GM21619 (cell line): ENCODE measurements at regions not wholly inside any gene's neighbourhood (a gene's known extent, or its start where the extent isn't known, plus 50 kb on each side); places are given as distances from the start of the nearest gene placed in this dataset.

ENCODE experiments used
- ATAC-seq: cut with Tn5 transposase; IDR thresholded peaks from one replicate; pipeline ENCODE4 v1.9.1; 2021; ENCODE audit not compliant: unreplicated experiment

DNA sequence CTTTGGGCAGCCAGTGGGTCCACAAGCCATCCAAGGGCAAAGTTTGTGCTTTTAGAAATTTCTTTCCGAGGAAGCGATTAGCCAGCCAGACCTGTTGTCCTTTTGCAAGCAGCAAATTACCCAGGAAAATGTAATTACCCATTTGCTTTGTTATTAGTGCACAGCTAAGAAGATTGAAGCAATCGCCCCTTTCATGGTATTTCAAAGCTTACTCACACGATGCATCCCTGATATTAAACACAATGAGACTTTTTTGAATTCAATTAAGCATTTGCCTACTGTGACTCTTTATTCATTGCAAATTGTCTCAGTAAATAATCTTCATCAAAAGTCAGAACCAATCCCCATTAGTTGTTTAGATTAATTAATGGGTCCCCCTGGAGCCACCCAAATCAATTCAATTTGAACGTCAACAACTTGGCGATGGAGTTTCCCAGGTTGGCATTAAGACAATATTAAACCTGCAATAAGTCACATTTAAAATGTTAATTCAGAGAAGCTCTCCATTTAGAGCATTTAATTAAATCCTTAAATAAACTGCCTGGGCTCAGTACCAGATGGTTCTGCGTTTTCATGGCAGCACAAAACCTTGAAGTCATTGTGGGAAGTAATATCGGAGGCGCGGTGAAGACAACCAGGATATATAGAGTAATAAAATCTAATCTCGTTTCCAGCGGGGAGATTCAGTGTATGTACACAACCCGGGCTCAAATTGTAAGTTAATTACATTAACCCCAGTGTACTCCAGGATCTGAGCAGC lies 366.2 kb upstream of the TNRC6C start:
- ATAC-seq = no peak

- ATAC-seq = no peak
Measured at GRCh38 chr17:77593081-77593480, 365.4 kb upstream of the TNRC6C start.

GRCh38 chr17:77594416-77595209 lies 363.9 kb upstream of the TNRC6C start:
- no peak for ATAC-seq

GRCh38 chr17:77596491-77597417 lies 361.7 kb upstream of the TNRC6C start:
- no peak for ATAC-seq

DNA sequence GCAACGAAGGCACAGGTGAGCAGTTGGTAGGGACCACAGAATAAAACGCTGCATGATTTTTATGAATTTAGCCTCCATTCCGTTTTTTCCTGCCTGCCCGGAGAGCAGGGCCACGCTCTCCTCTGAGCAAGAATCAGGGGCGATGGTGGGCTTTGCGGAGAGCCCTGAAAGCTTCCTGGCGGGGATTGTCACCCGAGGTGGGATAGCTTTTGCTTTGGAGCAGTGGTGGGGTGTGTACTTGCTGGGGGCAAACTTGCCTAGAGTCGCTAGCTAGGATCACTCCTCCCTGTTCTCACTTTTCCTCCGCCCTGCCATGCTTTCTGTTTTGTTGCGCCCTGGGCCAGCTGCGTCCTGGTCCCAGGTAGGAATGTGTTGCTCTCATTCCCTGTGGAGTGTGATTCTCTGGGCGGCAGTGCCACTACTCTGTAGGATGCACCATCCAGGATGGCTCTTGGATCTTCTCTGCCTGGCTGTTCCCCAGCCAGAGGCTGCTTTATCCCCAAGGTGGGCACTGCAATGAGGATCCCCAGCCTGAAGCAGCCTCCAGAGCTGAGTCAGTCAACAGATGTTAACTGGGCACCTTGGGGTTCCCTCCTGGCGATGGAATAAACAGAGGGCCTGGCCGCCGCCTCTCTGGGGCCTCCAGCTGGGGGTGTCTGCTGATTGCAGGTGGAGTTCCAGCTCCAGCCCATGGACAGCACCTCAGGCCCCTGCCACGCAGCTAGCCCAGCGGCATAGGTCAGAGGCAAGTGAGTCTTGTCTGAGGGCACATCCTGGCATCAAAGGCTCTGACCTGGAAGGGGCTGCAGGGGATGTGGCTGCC lies 360.9 kb upstream of the TNRC6C start:
- ATAC-seq = no peak

DNA sequence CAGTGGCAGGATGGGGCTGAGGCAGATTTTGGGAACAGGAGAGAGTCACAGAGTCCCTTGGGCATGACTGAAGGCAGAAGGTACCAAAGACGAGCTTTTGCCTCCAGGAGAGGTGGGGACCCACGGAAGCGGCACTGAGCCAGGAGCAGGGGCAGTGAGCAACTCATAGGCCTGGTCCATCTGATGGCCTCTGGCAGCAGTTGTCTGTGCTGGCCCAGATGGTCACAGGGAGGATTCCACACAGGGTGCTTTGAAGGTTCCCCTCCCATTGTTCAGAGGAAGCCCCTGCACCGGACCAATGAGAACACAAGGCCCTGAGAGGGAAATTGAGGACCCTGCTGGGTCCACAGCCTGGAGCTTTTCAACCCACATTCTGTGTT lies 360.3 kb upstream of the TNRC6C start:
- no peak for ATAC-seq

DNA sequence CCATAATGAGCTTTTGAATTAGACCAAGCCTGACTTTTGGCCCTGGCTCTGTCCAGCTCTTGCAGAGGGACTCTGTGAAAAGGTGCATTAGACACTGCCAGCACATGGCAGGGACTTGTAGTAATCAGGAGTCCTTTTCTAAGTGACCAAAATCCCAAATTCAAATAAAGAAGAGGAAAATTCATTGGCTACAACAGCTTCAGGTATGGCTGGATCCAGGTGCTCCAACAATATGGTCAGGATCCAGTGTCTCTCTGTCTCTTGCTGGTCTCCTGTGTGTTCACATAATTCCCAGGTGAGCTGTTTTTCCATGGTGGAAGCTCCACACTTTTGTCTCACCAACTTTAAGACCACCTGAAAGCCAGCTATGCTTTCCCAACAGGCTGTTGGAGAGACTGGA lies 358.8 kb upstream of the TNRC6C start:
- ATAC-seq = no peak

- no peak for ATAC-seq
Measured at GRCh38 chr17:77600346-77600745, 358.2 kb upstream of the TNRC6C start.

GRCh38 chr17:77601054-77601979 lies 357.2 kb upstream of the TNRC6C start:
- no peak for ATAC-seq

DNA sequence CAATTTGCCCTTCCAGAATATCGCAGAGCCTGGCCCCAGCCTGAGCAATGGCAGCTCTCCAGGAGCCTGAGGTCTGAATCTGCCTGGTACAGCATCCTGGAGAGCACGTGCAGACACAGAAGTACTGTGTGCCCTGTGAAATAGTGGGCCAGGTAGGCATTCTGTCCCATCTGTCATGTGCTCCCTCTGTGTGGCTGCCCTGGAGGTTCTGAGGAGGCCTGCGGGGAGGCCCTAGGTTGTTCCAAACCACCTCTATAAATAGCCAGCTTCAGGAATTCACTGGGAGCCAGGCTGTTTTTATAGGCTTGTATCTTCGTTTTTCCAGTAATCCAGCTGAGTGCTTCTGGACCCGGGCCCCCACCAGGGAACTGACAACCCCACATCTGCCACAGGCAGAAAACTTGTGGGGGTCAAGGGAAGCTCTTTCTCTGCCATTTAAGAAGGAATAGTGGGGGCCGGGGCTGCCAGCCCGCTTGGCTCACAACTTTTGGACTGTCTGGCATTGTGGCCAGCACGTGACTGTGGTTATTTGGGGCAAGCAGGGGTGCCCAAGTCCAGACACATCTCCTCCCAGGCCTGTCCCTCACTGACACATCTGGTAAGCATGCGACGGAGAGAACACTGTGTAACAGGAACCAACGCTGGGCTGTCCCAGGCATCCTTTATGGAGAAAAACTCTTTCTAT lies 356.3 kb upstream of the TNRC6C start:
- no peak for ATAC-seq

GRCh38 chr17:77602883-77603640 lies 355.4 kb upstream of the TNRC6C start:
- ATAC-seq = no peak

DNA sequence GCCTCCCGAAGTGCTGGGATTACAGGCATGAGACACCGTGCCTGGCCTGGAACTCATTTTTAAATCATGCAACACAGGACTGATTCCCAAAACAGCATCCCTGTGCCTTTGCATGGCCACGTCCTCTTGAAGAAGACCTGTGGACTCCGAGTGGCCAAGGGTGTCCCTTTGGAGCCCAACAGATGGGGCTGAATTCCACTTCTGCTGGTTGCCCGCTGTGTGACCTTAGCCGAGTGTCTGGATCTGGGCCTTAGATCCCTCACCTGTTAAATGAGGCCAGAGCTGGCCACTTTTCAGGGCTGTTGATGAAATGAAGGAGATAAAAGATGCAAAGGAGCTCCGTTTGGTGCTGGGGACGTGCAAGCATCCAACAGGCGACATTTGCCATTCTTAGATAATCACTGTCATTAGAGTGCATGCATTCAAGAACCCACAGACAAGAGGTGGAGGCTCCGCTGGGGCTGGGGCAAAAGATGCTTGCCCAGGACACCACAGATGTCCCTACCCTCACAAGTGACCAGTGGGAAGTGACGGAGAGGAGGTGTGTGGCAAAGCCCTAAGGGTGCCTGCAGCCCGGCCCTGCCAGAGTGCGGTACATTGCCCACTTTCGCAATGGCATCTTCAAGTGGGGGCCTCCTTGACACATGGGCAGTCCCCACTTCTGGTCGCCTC lies 354.1 kb upstream of the TNRC6C start:
- ATAC-seq = no peak

GRCh38 chr17:77604973-77605313 lies 353.6 kb upstream of the TNRC6C start:
- ATAC-seq = no peak

GRCh38 chr17:77606146-77606864 lies 352.2 kb upstream of the TNRC6C start:
- ATAC-seq = no peak

- no peak for ATAC-seq
Measured at GRCh38 chr17:77606865-77607210, 351.7 kb upstream of the TNRC6C start.

DNA sequence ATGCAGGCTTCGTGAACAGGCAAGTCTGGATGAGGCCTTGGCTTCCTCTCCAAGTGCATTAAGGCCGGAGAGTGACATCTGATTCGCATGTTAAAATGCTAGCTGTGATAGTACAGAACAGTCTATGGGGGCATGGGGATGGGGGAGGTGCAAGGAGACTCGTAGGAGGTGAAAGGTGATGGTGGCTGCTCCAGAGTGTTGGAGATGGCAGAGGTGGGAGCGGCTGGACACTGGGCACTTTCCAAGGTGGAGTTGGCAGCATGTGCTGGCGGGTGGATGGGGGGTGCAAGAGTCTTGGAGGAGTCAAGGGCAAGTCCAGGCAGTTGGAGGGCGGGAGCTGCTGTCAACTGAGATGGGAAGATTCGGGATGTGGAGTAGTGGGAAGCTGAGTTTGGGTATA lies 350.9 kb upstream of the TNRC6C start:
- no peak for ATAC-seq

DNA sequence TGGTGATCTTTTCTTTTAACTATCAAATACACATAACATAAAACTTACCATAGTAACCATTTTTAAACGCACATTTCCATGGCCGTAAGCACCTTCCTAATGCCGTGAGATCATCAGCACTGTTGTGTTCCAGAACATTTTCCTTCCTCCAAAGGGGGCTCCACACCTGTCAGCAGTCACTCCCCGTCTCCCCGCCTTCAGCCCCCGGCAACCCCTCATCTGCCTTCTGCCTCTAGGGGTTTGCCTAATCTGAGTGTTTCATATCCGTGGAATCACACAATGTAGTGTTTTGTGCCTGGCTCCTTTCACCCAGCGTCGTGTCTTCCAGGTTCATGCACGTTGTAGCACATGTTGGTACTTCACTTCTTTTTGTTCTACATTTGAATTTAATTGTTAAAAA lies 350.1 kb upstream of the TNRC6C start:
- ATAC-seq = no peak
